ENCODE measurements at regions not wholly inside any gene's neighbourhood (a gene's known extent, or its start where the extent isn't known, plus 50 kb on each side); places are given as distances from the start of the nearest gene placed in this dataset.

- Histone ChIP-seq H4K91ac (replicated peaks; ENCODE audit: insufficient read length, low read length) (no peak overlapping the region), H2BK120ac (replicated peaks; ENCODE audit: low read depth, low read length) (no peak overlapping the region), H4K20me1 (replicated peaks in 1 of 2; ENCODE audit: control insufficient read depth in 1 of 2, insufficient read depth in 2 of 2, low read length in 2 of 2) (no peaks in the 10 kb centered on the region), H2BK15ac (ENCODE audit: low read length) (no peak overlapping the region), H3K79me1 (ENCODE audit: low read depth, low read length) (no peaks in the 10 kb centered on the region), H2AFZ (ENCODE audit: low read length) (no peak overlapping the region), H3K14ac (ENCODE audit: insufficient read length) (no peak overlapping the region), H3K36me3 (ENCODE audit: control insufficient read depth in 2 of 4, insufficient read depth in 4 of 4, low read length in 3 of 4) (no peaks in the 10 kb centered on the region), H2AK5ac (ENCODE audit: low read depth, low read length) (no peak overlapping the region), H4K5ac (ENCODE audit: insufficient read length, low read depth, low read length) (no peak overlapping the region), H3K27ac (ENCODE audit: low read depth, low read length) (no peak overlapping the region), H3K4me2 (ENCODE audit: insufficient read depth in 1 of 2, low read depth in 2 of 2, low read length in 2 of 2) (no peak overlapping the region), H3K23me2 (ENCODE audit: low read depth, low read length) (no peaks in the 10 kb centered on the region), H3K18ac (ENCODE audit: extremely low read depth, low read length) (no peak overlapping the region), H3K4ac (replicated peaks; ENCODE audit: insufficient read length, low read depth, low read length) (no peak overlapping the region), H3K56ac (replicated peaks; ENCODE audit: insufficient read length, low read depth, low read length) (no peak overlapping the region), H3K23ac (ENCODE audit: insufficient read length) (no peak overlapping the region), H3K4me1 (replicated peaks in 1 of 4; ENCODE audit: control insufficient read depth in 3 of 4, insufficient read depth in 4 of 4, low read length in 3 of 4) (peaks cover 0 to 3% (median 1%) of the 10 kb centered on the region in 4 experiments; a peak in 1 of 7 replicates), H4K8ac (ENCODE audit: extremely low read depth, insufficient read depth, low read length) (no peak overlapping the region), H3K9ac (replicated peaks in 1 of 4; ENCODE audit: extremely low read depth in 1 of 4, low read depth in 3 of 4, low read length in 3 of 4) (no peak overlapping the region), H2BK5ac (ENCODE audit: low read depth, low read length) (no peak overlapping the region), H2BK12ac (ENCODE audit: low read depth, low read length) (no peak overlapping the region), H2BK20ac (ENCODE audit: low read length) (no peak overlapping the region), H3K9me3 (ENCODE audit: insufficient read depth in 2 of 2, low read depth in 1 of 2, low read length in 1 of 2) (0 out of 4 replicates have a peak, but pooled peaks cover 0 to 4% of the 10 kb centered on the region in 2 experiments), H3K4me3 (ENCODE audit: extremely low read depth in 1 of 4, insufficient read depth in 2 of 4, low read depth in 3 of 4, low read length in 4 of 4) (no peak overlapping the region), H3K27me3 (replicated peaks in 1 of 4; ENCODE audit: control insufficient read depth in 3 of 4, extremely low read depth in 1 of 4, insufficient read depth in 3 of 4, low read length in 3 of 4) (peaks cover 0 to 1% (median 0%) of the 10 kb centered on the region in 4 experiments; a peak in 1 of 7 replicates), H3K79me2 (ENCODE audit: control insufficient read depth in 1 of 2, insufficient read depth in 2 of 2, low read length in 2 of 2) (no peaks in the 10 kb centered on the region)
- FAIRE-seq (no peak), DNase-seq (ENCODE audit: low read depth in 1 of 2, low spot score in 2 of 2) (no peak)
- ChIA-PET CTCF (ENCODE audit: partially characterized antibody) (interaction anchor here (0.6 kb wide), 1 partner anchor 1678 kb away, joined by 3 read pairs; no protein-coding TSS in a partner anchor), POLR2A (ENCODE audit: partially characterized antibody) (no interaction called here)
- WGBS, 2 experiments (ENCODE audit: extremely low coverage in 1 of 2, insufficient coverage in 1 of 2, insufficient read length in 1 of 2, insufficient replicate concordance in 2 of 2, low coverage in 1 of 2, low lambda C conversion rate in 2 of 2, missing lambda C conversion rate in 1 of 2), result 95% methylated on average over 6 of the region's 6 CpGs; no CpG with 5 or more reads in 1 of the 2 experiments
- no peak for TF ChIP-seq TBP (IDR thresholded peaks at IDR 0.05; ENCODE audit: low read depth, low read length)
- no peak for TF ChIP-seq CEBPB (IDR thresholded peaks at IDR 0.05; ENCODE audit: low read depth, low read length)
- no peak for TF ChIP-seq TAF7 (optimal IDR thresholded peaks at IDR 0.05; ENCODE audit: borderline replicate concordance, low read depth, low read length)
- TF ChIP-seq TAF1 (IDR thresholded peaks at IDR 0.05; ENCODE audit: low read depth, low read length), result no peak
- TF ChIP-seq MAFK (IDR thresholded peaks at IDR 0.05; ENCODE audit: low read depth, low read length), result no peak
- TF ChIP-seq NANOG (IDR thresholded peaks at IDR 0.05; ENCODE audit: insufficient read depth, low read depth, low read length, poor library complexity, severe bottlenecking), result no peak
- no peak for TF ChIP-seq SRF (IDR thresholded peaks at IDR 0.05; ENCODE audit: low read depth, low read length)
- TF ChIP-seq CHD1 (IDR thresholded peaks at IDR 0.05; ENCODE audit: low read depth, low read length), result no peak
- TF ChIP-seq, protein P1, sequence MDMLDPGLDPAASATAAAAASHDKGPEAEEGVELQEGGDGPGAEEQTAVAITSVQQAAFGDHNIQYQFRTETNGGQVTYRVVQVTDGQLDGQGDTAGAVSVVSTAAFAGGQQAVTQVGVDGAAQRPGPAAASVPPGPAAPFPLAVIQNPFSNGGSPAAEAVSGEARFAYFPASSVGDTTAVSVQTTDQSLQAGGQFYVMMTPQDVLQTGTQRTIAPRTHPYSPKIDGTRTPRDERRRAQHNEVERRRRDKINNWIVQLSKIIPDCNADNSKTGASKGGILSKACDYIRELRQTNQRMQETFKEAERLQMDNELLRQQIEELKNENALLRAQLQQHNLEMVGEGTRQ (IDR thresholded peaks at IDR 0.05; ENCODE audit: low read length), result no peak
- TF ChIP-seq JUN (IDR thresholded peaks at IDR 0.05; ENCODE audit: low read depth, low read length), result no peak
- no peak for TF ChIP-seq SUZ12 (IDR thresholded peaks at IDR 0.05; ENCODE audit: low read length)
- TF ChIP-seq EZH2 (IDR thresholded peaks at IDR 0.05; ENCODE audit: low read depth, low read length, severe bottlenecking), result no peak
- TF ChIP-seq SIX5 (IDR thresholded peaks at IDR 0.05; ENCODE audit: low read depth, low read length), result no peak
These were observed 310.5 kb downstream of the RAPGEF2 start for GRCh38 chr4:159413306-159413943.

Data from H1 (cell line).